Glutamatergic neuron (in vitro differentiated cells): ENCODE measurements at regions not wholly inside any gene's neighbourhood (a gene's known extent, or its start where the extent isn't known, plus 50 kb on each side); places are given as distances from the start of the nearest gene placed in this dataset.

Experiments used
- DNase-seq: peaks from one replicate; pipeline ENCODE4 v3.0.0; 2022
- H3K27ac Mint-ChIP-seq: one replicate; pipeline ENCODE4 v1.8.0; 2020; ENCODE audit warnings: mild to moderate bottlenecking, mixed read lengths, inconsistent platforms; ENCODE audit not compliant: unreplicated experiment
- H3K27me3 Mint-ChIP-seq: one replicate; pipeline ENCODE4 v1.8.0; 2020; ENCODE audit warnings: mild to moderate bottlenecking, moderate library complexity, mixed read lengths, inconsistent platforms; ENCODE audit not compliant: unreplicated experiment
- H3K36me3 Mint-ChIP-seq: one replicate; pipeline ENCODE4 v1.8.0; 2020; ENCODE audit warnings: mild to moderate bottlenecking, mixed read lengths, inconsistent platforms; ENCODE audit not compliant: unreplicated experiment
- H3K4me1 Mint-ChIP-seq: one replicate; pipeline ENCODE4 v1.8.0; 2020; ENCODE audit warnings: mild to moderate bottlenecking, low read depth, mixed read lengths, inconsistent platforms; ENCODE audit not compliant: unreplicated experiment
- H3K4me3 Mint-ChIP-seq: one replicate; pipeline ENCODE4 v1.8.0; 2020; ENCODE audit warnings: mild to moderate bottlenecking, mixed read lengths, inconsistent platforms; ENCODE audit not compliant: unreplicated experiment
- H3K9me3 Mint-ChIP-seq: one replicate; pipeline ENCODE4 v1.8.0; 2020; ENCODE audit warnings: mild to moderate bottlenecking, moderate library complexity, mixed read lengths, inconsistent platforms; ENCODE audit not compliant: unreplicated experiment
- CTCF ChIP-seq: fragments of 200-600 bp; sonication (generic); IDR thresholded peaks from one replicate; pipeline ENCODE4 v1.5.0; 2021; ENCODE audit not compliant: partially characterized antibody, unreplicated experiment

- Mint-ChIP-seq H3K27ac (no peak overlapping the region), H3K4me3 (no peak overlapping the region), H3K4me1 (peaks cover 14% of the 10 kb centered on the region), H3K27me3 (no peaks in the 10 kb centered on the region), H3K9me3 (no peaks in the 10 kb centered on the region), H3K36me3 (no peaks in the 10 kb centered on the region)
- no peak for DNase-seq
- TF ChIP-seq CTCF, result no peak
Measured at GRCh38 chr15:72995849-72996248, 56.4 kb upstream of the NEO1 start.

GRCh38 chr15:72994534-72995177, 57.6 kb upstream of the NEO1 start:
- no peak overlapping the region for H3K4me3 Mint-ChIP-seq
- no peak for DNase-seq
- H3K27me3 Mint-ChIP-seq, result no peaks in the 10 kb centered on the region
- no peaks in the 10 kb centered on the region for H3K36me3 Mint-ChIP-seq
- peaks cover 20% of the 10 kb centered on the region for H3K4me1 Mint-ChIP-seq
- TF ChIP-seq CTCF, result no peak
- peaks cover 4% of the 10 kb centered on the region for H3K9me3 Mint-ChIP-seq
- no peak overlapping the region for H3K27ac Mint-ChIP-seq

DNA sequence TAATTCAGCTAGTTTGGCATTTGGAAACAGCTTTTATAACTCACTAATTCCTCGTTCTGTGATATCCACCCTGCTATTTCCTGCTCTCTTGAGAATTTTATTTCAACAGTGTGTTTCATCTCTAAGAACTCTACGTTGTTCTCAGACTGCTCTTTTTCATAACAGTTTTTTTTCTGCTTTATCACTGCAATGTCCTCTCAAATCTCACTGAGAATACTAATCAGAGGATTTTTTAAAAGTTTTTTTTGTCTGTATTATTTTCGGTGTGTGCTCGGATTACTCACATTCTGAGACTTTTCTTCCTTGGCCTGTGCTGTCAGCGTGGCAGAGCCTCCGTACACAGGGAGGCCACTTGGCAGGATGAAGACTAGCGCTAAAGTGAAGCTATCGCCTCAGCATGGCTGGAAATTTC, 59.4 kb upstream of the NEO1 start:
- TF ChIP-seq CTCF, result no peak
- Mint-ChIP-seq H3K9me3 (peaks cover 4% of the 10 kb centered on the region), H3K27me3 (no peaks in the 10 kb centered on the region), H3K27ac (no peak overlapping the region), H3K4me3 (no peak overlapping the region), H3K4me1 (peaks cover 16% of the 10 kb centered on the region), H3K36me3 (no peaks in the 10 kb centered on the region)
- DNase-seq, result no peak

DNA sequence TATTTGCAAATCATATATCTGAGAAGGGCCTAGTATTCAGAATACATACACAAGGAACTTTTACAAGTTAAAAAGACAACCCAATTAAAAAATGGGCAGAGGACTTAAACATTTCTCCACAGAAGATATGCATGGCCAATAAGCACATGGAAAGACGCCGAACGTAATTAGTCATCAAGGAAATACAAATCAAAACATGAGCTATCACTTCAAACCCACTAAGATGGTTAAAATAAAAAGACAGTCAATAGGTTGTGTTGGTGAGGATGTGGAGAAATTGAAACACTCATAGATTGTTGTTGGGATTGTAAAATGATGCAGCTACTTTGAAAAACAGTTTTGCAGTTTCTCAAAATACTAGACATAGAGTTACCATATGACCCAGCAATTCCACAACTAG, 61.2 kb upstream of the NEO1 start:
- Mint-ChIP-seq H3K36me3 (peaks cover 3% of the 10 kb centered on the region), H3K4me1 (peaks cover 8% of the 10 kb centered on the region), H3K27me3 (no peaks in the 10 kb centered on the region), H3K27ac (no peak overlapping the region), H3K9me3 (peaks cover 4% of the 10 kb centered on the region), H3K4me3 (no peak overlapping the region)
- DNase-seq, result no peak
- no peak for TF ChIP-seq CTCF

GRCh38 chr15:72983801-72984545, 68.3 kb upstream of the NEO1 start:
- no peaks in the 10 kb centered on the region for H3K27me3 Mint-ChIP-seq
- no peaks in the 10 kb centered on the region for H3K4me1 Mint-ChIP-seq
- no peak overlapping the region for H3K4me3 Mint-ChIP-seq
- TF ChIP-seq CTCF, result no peak
- H3K9me3 Mint-ChIP-seq, result peaks cover 2% of the 10 kb centered on the region
- no peak overlapping the region for H3K27ac Mint-ChIP-seq
- no peak for DNase-seq
- peaks cover 9% of the 10 kb centered on the region for H3K36me3 Mint-ChIP-seq
